Tibial nerve (tissue), 4 donors: ENCODE measurements at regions not wholly inside any gene's neighbourhood (a gene's known extent, or its start where the extent isn't known, plus 50 kb on each side); places are given as distances from the start of the nearest gene placed in this dataset.
A peak's percentile ranks its signal among the peaks of the same experiment; 100 is the strongest.

ENCODE experiments used
- DNase-seq, 2 donors: peaks; one replicate each; pipeline ENCODE4 v3.0.0-alpha.2; 2019; ENCODE audit warnings: low spot score in 2 of 2
- H3K27ac ChIP-seq, 4 donors: fragments of 200-600 bp; sonication (generic) in 3 of 4; one replicate each; pipeline ENCODE4 v1.5.1; 2017 to 2019; ENCODE audit warnings: mild to moderate bottlenecking in 1 of 4
- H3K27me3 ChIP-seq, 2 donors: fragments of 200-600 bp; sonication (generic) in 1 of 2; one replicate each; pipeline versions ENCODE4 v1.5.1 to v1.6.0; 2017 to 2019
- H3K36me3 ChIP-seq, 3 donors: fragments of 200-600 bp; sonication (generic); one replicate each; pipeline ENCODE4 v1.5.1; 2018 to 2019
- H3K4me1 ChIP-seq, 4 donors: fragments of 200-600 bp; sonication (generic) in 3 of 4; one replicate each; pipeline ENCODE4 v1.5.1; 2017 to 2019
- H3K4me3 ChIP-seq, 4 donors: fragments of 200-600 bp; sonication (generic) in 3 of 4; one replicate each; pipeline ENCODE4 v1.5.1; 2017 to 2019; ENCODE audit warnings: mild to moderate bottlenecking in 1 of 4, moderate library complexity in 1 of 4
- H3K9me3 ChIP-seq, 4 donors: fragments of 200-600 bp; sonication (generic) in 3 of 4; one replicate each; pipeline ENCODE4 v1.5.1; 2017 to 2019
- EP300 ChIP-seq, 2 donors: sonication (generic); formaldehyde crosslinking; IDR thresholded peaks; one replicate each; pipeline ENCODE4 v1.6.1; 2017; ENCODE audit warnings: antibody characterized with exemption in 2 of 2, mild to moderate bottlenecking in 1 of 2
- POLR2A ChIP-seq, 2 donors: fragments of 450-650 bp; IDR thresholded peaks; one replicate each; pipeline ENCODE4 v1.6.1; 2017; ENCODE audit warnings: antibody characterized with exemption in 2 of 2, mild to moderate bottlenecking in 2 of 2, moderate library complexity in 2 of 2
- WGBS, 2 donors: methylation state at CpG; one replicate each; pipeline ENCODE4 v1.1.5; 2018; 5-methylcytosine and 5-hydroxymethylcytosine counted together
- TF ChIP-seq, protein P1 (sequence below), 5 experiments: fragments of 200-600 bp in 3 of 5; fragments of 450-650 bp in 2 of 5; sonication (generic) in 3 of 5; IDR thresholded peaks; one replicate each; pipeline ENCODE4 v1.5.1; 2016 to 2019; ENCODE audit warnings: antibody characterized with exemption in 5 of 5, mild to moderate bottlenecking in 3 of 5, moderate library complexity in 2 of 5

DNA sequence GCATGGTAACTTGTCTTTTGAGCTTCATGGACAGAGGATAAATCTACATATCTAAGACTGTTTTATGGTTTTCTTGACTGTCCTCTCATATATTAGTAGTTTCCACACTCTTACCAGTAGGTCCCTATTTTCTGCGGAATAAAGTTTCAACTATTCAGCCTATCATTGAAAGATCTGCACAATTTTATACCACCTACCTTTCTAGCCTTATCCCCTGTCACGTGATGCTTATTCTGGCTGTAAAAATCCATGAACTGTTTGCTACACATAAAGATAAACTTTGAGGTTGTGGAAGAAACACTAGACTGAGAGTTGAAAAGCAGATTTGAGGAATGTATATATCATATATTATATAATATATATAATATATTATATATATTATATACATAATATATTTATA lies 423.8 kb downstream of the TENT5A start:
- TF ChIP-seq POLR2A (IDR thresholded peaks at IDR 0.05) (no peak), EP300 (IDR thresholded peaks at IDR 0.05) (no peak)
- TF ChIP-seq, protein P1, sequence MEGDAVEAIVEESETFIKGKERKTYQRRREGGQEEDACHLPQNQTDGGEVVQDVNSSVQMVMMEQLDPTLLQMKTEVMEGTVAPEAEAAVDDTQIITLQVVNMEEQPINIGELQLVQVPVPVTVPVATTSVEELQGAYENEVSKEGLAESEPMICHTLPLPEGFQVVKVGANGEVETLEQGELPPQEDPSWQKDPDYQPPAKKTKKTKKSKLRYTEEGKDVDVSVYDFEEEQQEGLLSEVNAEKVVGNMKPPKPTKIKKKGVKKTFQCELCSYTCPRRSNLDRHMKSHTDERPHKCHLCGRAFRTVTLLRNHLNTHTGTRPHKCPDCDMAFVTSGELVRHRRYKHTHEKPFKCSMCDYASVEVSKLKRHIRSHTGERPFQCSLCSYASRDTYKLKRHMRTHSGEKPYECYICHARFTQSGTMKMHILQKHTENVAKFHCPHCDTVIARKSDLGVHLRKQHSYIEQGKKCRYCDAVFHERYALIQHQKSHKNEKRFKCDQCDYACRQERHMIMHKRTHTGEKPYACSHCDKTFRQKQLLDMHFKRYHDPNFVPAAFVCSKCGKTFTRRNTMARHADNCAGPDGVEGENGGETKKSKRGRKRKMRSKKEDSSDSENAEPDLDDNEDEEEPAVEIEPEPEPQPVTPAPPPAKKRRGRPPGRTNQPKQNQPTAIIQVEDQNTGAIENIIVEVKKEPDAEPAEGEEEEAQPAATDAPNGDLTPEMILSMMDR (IDR thresholded peaks at IDR 0.05) = no peak
- no peaks in the 10 kb centered on the region for H3K36me3 ChIP-seq
- 92 to 94% methylated on average over 2 of the region's 2 CpGs for WGBS, 2 donors
- no peaks in the 10 kb centered on the region for H3K27me3 ChIP-seq
- peaks cover 0 to 3% (median 0%) of the 10 kb centered on the region in 4 donors for H3K4me1 ChIP-seq
- DNase-seq = no peak
- no peak overlapping the region for H3K27ac ChIP-seq
- no peak overlapping the region for H3K4me3 ChIP-seq
- H3K9me3 ChIP-seq = no peaks in the 10 kb centered on the region

DNA sequence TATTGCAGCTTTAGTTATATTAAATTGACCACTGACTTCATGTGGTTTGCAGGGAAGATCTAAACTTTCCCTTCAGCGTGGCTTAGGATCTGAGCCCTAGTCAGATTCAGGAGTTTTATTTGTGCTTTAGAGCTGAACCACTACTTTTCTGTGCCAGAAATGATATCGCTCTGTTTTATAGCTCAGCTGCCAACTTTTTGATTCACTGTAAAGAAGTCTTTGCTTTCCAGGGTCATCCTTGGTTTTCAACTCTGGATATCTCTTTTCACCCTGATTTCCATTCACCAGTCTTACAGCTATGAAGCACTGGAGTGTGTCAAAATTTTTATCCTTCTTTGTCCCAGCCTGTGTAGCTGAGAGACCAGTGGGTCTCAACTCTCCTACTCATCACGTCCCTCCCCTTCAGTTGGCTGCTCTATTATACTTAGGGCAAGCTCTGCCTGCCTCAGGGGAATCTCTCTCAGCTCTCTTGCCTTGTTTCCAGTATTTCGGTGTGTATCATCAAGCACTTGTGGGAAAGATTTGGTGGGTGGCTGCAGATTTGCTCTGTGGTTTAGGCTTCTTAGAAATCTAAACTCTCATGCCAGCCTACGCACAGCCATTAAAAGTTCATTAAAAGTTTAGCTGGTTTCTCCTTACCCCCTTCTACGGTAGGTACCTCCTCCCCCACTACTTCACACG lies 425.5 kb downstream of the TENT5A start:
- H3K27me3 ChIP-seq = no peaks in the 10 kb centered on the region
- no peaks in the 10 kb centered on the region for H3K36me3 ChIP-seq
- TF ChIP-seq, protein P1 (IDR thresholded peaks at IDR 0.05) = no peak
- TF ChIP-seq POLR2A (IDR thresholded peaks at IDR 0.05) (no peak), EP300 (IDR thresholded peaks at IDR 0.05) (no peak)
- H3K27ac ChIP-seq = peak overlapping the region in 1 of 4 donors; percentile 22
- H3K4me3 ChIP-seq = no peak overlapping the region
- no peaks in the 10 kb centered on the region for H3K9me3 ChIP-seq
- peaks cover 0 to 3% (median 0%) of the 10 kb centered on the region in 4 donors for H3K4me1 ChIP-seq
- WGBS, 2 donors = 44 to 54% methylated on average over 7 of the region's 7 CpGs
- no peak for DNase-seq

DNA sequence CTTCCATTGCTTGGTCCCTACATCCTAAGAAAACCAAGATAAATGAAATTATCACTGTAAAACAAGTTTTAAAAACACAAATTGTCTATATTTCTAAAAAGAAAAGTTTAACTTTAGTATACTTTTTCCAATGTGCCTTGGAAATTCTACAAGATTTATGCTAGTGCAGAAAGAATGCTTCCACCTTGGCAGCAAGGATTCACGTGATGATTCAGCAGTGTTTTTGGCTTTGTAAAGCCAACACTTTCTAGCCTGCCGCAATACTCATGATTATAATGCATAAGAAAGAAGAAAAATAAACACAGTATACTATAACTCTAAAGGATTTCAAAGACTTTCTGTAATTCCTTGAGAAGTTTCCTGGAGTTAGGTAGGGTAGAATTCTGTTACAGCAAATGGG lies 442.7 kb downstream of the TENT5A start:
- no peaks in the 10 kb centered on the region for H3K27me3 ChIP-seq
- no peaks in the 10 kb centered on the region for H3K36me3 ChIP-seq
- no peak for DNase-seq
- TF ChIP-seq POLR2A (IDR thresholded peaks at IDR 0.05) = no peak
- TF ChIP-seq, protein P1 (IDR thresholded peaks at IDR 0.05) = no peak
- no peak for TF ChIP-seq EP300 (IDR thresholded peaks at IDR 0.05)
- H3K27ac ChIP-seq = no peak overlapping the region
- peaks cover 0 to 7% (median 0%) of the 10 kb centered on the region in 4 donors for H3K4me1 ChIP-seq
- peaks cover 0 to 14% (median 3%) of the 10 kb centered on the region in 4 donors for H3K9me3 ChIP-seq
- no peak overlapping the region for H3K4me3 ChIP-seq
- 86 to 94% methylated on average over 2 of the region's 2 CpGs for WGBS, 2 donors

DNA sequence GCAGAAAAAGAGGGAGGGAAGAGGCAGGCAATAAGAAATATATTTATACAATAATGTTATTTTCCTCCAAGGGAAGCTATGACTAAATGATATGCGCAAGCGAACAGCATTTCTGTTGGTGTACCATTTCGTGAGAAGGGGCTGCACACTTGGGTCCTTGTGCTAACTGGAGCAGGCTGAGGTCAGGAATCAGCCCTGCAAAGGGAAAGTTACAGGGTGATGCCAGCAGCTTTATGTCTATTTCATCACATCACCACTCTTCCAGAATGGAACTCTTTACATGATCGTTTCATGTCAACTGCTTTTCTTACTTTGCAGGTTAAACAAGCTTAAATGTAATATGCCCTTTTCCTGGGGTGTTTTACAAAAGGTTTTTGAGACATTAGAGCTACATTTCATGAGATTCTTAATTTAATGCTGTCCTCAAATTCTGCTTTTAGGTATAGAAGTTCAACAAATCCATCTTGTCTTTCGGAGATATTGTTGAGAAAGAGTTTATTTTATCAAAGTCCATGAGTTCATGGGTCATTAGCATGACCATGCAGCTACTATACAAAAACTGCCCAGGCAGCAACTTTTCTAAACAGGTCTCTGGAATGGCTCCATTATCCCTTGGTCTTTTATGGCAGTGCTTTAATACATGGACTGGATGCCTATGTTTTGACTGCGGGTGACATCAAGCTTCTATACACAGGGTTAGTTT lies 443.8 kb downstream of the TENT5A start:
- H3K27me3 ChIP-seq = no peaks in the 10 kb centered on the region
- no peak overlapping the region for H3K4me3 ChIP-seq
- H3K4me1 ChIP-seq = peaks cover 0 to 7% (median 0%) of the 10 kb centered on the region in 4 donors
- no peak for DNase-seq
- H3K9me3 ChIP-seq = peaks cover 0 to 4% (median 0%) of the 10 kb centered on the region in 4 donors
- no peaks in the 10 kb centered on the region for H3K36me3 ChIP-seq
- TF ChIP-seq, protein P1 (IDR thresholded peaks at IDR 0.05) = no peak
- TF ChIP-seq EP300 (IDR thresholded peaks at IDR 0.05) (no peak), POLR2A (IDR thresholded peaks at IDR 0.05) (no peak)
- H3K27ac ChIP-seq = no peak overlapping the region
- 86 to 93% methylated on average over 6 of the region's 6 CpGs for WGBS, 2 donors

DNA sequence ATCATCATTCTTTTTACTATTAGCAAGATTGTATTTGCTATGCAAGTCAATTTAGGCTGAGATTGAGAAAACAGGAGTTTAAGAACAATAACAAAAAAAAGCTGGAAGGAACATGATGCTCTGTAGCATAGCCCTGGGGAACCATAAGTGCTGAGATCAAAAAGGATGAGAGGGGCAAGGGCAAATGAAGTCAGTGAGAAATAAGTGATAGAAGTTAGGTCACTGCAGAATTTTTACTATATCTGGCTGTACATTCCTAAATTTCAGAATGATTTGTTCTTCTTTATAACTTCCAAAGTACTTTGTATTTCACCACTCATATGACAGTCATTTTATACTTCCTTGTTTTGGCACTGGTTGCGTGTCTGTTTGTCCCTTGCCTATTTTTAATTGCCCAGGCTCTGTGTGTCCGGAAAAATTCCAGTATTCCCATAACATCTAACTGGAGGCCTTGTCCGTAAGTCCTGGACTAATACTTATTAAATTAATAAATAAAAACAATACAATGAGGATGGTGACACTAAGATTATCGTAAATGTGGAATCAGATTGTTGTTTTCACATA lies 444.7 kb downstream of the TENT5A start:
- H3K27ac ChIP-seq = no peak overlapping the region
- TF ChIP-seq, protein P1 (IDR thresholded peaks at IDR 0.05) = no peak
- no peak for TF ChIP-seq POLR2A (IDR thresholded peaks at IDR 0.05)
- TF ChIP-seq EP300 (IDR thresholded peaks at IDR 0.05) = no peak
- 81 to 83% methylated on average over 4 of the region's 4 CpGs for WGBS, 2 donors

More for the DNA sequence above, 444.7 kb downstream of the TENT5A start:
- Histone ChIP-seq H3K4me1 (peaks cover 0 to 7% (median 0%) of the 10 kb centered on the region in 4 donors), H3K4me3 (no peak overlapping the region), H3K36me3 (no peaks in the 10 kb centered on the region), H3K27me3 (no peaks in the 10 kb centered on the region), H3K9me3 (no peaks in the 10 kb centered on the region)
- no peak for DNase-seq
